ENCODE measurements at regions not wholly inside any gene's neighbourhood (a gene's known extent, or its start where the extent isn't known, plus 50 kb on each side); places are given as distances from the start of the nearest gene placed in this dataset.

GRCh38 chr1:114342376-114342775, 168.6 kb downstream of the TRIM33 start (continued):
- TF ChIP-seq CTCF (IDR thresholded peaks at IDR 0.05 in 2 of 3, conservative IDR thresholded peaks at IDR 0.05 in 1 of 3; ENCODE audit: insufficient read depth in 2 of 3, low read depth in 1 of 3, low read length in 3 of 3) (no peak), BRCA1 (IDR thresholded peaks at IDR 0.05) (no peak), BRCA1 (CRISPR knock-in tag; IDR thresholded peaks at IDR 0.05) (no peak), ZNF644 (tag; IDR thresholded peaks at IDR 0.05; ENCODE audit: low read depth) (no peak), RFX1 (IDR thresholded peaks at IDR 0.05) (no peak), ZNF76 (CRISPR knock-in tag; IDR thresholded peaks at IDR 0.05; ENCODE audit: borderline replicate concordance) (no peak), MCM2 (IDR thresholded peaks at IDR 0.05; ENCODE audit: low read depth) (no peak), NFE2L1 (tag; IDR thresholded peaks at IDR 0.05; ENCODE audit: borderline replicate concordance, low read depth) (no peak), DACH1 (IDR thresholded peaks at IDR 0.05; ENCODE audit: partially characterized antibody) (no peak), RERE (CRISPR knock-in tag; IDR thresholded peaks at IDR 0.05; ENCODE audit: borderline replicate concordance) (no peak)

Measured in K562 (cell line).